ENCODE measurements at regions not wholly inside any gene's neighbourhood (a gene's known extent, or its start where the extent isn't known, plus 50 kb on each side); places are given as distances from the start of the nearest gene placed in this dataset.

DNA sequence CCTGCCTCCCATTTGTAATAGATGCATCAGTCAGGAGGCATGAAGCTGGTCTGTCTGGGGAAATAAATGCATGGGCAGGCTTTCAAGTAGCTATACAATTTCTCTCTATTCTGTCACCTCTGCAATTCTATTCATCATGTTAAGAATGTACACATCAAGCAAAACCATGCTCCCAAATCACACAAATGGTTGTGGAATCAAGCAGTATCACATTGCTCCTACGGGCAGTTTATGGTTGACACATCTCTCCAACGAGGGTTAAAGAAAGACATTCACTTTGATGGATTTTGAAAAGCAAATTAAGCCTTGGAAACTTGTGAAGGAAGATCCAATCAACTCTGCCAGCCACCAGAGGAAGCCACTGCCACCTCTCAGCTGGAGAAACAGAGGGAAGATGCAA lies 1277.4 kb upstream of the TMEM132C start:
- TF ChIP-seq CTCF (IDR thresholded peaks at IDR 0.05; ENCODE audit: control insufficient read depth, insufficient read depth, low read depth, low read length, missing control alignments) = no peak
- DNase-seq (ENCODE audit: low read depth) = no peak

DNA sequence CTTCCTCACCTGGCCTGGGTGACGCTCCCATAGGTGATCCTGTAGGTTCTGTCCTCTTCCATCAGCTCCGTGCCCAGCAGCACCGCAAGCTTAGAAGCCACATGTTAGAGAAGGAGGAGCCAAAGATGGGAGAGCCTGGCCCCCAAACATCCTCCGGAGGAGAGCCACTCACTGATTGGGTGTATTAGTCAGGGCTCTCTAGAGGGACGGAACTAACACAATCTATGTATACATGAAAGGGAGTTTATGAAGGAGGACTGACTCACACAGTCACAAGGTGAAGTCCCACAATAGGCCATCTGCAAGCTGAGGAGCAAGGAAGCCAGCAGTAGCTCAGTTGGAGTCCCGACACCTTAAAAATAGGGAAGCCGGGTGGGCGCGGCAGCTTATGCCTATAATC lies 1273.1 kb upstream of the TMEM132C start:
- no peak overlapping the region for H3K4me3 ChIP-seq (ENCODE audit: control insufficient read depth, low read depth, low read length)
- no peak for TF ChIP-seq CTCF (IDR thresholded peaks at IDR 0.05; ENCODE audit: control insufficient read depth, insufficient read depth, low read depth, low read length, missing control alignments)
- DNase-seq (ENCODE audit: low read depth) = no peak

More for the DNA sequence above, 1277.4 kb upstream of the TMEM132C start:
- no peak overlapping the region for H3K4me3 ChIP-seq (ENCODE audit: control insufficient read depth, low read depth, low read length)

GRCh38 chr12:126994599-126994998 lies 1272.4 kb upstream of the TMEM132C start:
- TF ChIP-seq CTCF (IDR thresholded peaks at IDR 0.05; ENCODE audit: control insufficient read depth, insufficient read depth, low read depth, low read length, missing control alignments) = no peak
- H3K4me3 ChIP-seq (ENCODE audit: control insufficient read depth, low read depth, low read length) = no peak overlapping the region
- no peak for DNase-seq (ENCODE audit: low read depth)

DNA sequence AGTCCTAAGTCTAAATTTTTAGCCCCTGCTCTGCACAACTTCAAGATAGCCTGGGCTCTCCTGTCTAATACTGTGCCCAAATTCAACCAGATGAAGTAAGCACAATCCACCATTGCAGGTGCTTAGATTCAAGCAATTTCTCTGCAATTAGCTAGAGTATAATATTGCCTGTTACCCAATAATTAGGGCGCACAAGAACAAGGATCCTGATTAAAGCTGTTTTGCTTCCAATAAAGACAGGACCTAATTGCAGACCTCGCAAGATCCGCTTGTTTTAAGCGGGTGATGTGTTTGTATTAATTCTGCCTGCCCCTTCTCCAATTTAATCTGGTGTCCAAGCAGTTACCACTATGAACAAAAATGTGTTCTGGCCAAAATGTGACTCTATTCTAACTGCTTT lies 1268.9 kb upstream of the TMEM132C start:
- TF ChIP-seq CTCF (IDR thresholded peaks at IDR 0.05; ENCODE audit: control insufficient read depth, insufficient read depth, low read depth, low read length, missing control alignments) = no peak
- no peak for DNase-seq (ENCODE audit: low read depth)
- H3K4me3 ChIP-seq (ENCODE audit: control insufficient read depth, low read depth, low read length) = no peak overlapping the region

DNA sequence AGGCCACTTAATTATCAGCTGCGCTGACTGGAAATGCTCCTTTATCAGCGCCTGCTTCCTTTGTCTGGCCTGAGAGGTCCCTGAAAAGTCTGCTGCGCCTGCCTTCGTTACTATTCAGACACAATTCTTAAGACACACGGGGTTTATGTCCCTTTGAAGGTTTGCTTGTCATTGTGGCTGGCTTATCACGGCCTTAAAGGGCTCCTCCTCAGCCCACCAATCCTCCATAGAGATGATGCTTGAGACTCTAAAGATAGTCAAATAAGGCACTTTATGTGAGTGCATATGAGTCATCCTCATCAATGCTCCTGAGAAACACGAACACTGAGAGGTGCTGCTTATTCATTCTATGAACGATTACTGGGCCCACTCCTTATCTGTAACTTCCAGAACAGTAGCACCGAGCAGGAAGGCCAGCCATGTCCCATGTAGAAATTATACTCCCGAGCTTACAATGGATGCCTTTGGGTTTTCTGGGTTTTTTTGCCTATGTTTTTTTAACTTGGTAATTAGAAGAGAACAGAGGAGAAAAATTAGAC lies 1268.2 kb upstream of the TMEM132C start:
- H3K4me3 ChIP-seq (ENCODE audit: control insufficient read depth, low read depth, low read length) = no peak overlapping the region
- DNase-seq (ENCODE audit: low read depth) = no peak
- no peak for TF ChIP-seq CTCF (IDR thresholded peaks at IDR 0.05; ENCODE audit: control insufficient read depth, insufficient read depth, low read depth, low read length, missing control alignments)

DNA sequence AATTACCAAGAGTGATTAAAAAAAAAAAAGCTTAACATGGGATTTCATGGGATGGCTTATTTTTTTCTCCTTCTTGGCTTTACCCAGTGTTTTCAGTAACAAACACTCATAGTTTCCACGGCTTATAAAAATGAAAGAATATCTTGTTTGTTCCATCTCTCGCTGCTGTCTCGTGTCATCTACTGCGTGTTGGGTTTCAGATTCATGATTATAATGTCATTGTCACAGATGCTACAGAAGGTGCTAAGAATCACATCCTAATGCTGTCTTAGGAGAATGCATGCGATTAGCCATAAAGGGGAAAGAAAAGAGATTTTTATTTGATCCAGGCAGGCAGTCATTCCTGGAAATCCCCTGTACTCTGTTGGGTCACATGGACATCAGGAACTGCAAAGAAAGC lies 1267.6 kb upstream of the TMEM132C start:
- H3K4me3 ChIP-seq (ENCODE audit: control insufficient read depth, low read depth, low read length) = no peak overlapping the region
- no peak for TF ChIP-seq CTCF (IDR thresholded peaks at IDR 0.05; ENCODE audit: control insufficient read depth, insufficient read depth, low read depth, low read length, missing control alignments)
- DNase-seq (ENCODE audit: low read depth) = no peak

DNA sequence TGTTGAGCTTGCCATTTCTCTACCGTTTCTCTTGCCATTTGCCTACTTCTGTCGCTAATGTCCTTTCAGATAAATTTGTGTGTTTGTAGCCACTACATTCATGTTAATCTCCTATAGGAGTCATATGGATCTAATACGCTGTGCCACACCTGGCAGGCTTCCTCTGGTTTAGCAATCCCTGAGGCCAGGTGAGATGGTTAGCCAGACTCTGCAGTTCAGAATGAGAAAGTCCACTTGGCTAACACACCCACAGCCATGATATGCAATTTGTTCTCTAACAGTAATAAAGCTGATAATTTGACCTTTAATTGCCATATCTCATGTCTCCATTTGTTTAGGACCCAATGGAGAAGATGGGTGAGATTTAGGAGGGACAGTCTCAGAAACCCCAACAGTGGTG lies 1261.6 kb upstream of the TMEM132C start:
- TF ChIP-seq CTCF (IDR thresholded peaks at IDR 0.05; ENCODE audit: control insufficient read depth, insufficient read depth, low read depth, low read length, missing control alignments) = no peak
- H3K4me3 ChIP-seq (ENCODE audit: control insufficient read depth, low read depth, low read length) = no peak overlapping the region
- no peak for DNase-seq (ENCODE audit: low read depth)
